Astrocyte of the cerebellum (primary cell): ENCODE measurements at regions not wholly inside any gene's neighbourhood (a gene's known extent, or its start where the extent isn't known, plus 50 kb on each side); places are given as distances from the start of the nearest gene placed in this dataset.

Source experiments
- DNase-seq: peaks from one replicate; pipeline ENCODE4 v3.0.0-alpha.2; 2011; ENCODE audit warnings: low read depth
- H3K4me3 ChIP-seq: 2 replicates; pipeline ENCODE4 v1.5.1; 2011; ENCODE audit warnings: mild to moderate bottlenecking, low read depth, low read length, moderate library complexity
- CTCF ChIP-seq: IDR thresholded peaks from 2 replicates; pipeline ENCODE4 v1.5.1; 2012; ENCODE audit warnings: low read length, low read depth, moderate library complexity, mild to moderate bottlenecking; ENCODE audit errors: missing control alignments
- in situ Hi-C: cut with HindIII; loops from 2 replicates; pipeline ENCODE4 v1.10.0; 2017; ENCODE audit warnings: low sequenced_read_pairs

GRCh38 chr2:53544871-53545558 lies 222.6 kb upstream of the CHAC2 start:
- no peak for TF ChIP-seq CTCF
- no peak overlapping the region for H3K4me3 ChIP-seq
- DNase-seq = no peak
- in situ Hi-C loops = no loop called here

GRCh38 chr2:53543083-53543482 lies 224.5 kb upstream of the CHAC2 start:
- H3K4me3 ChIP-seq = no peak overlapping the region
- in situ Hi-C loops = no loop called here
- no peak for DNase-seq
- TF ChIP-seq CTCF = no peak

- DNase-seq = no peak
- TF ChIP-seq CTCF = no peak
- H3K4me3 ChIP-seq = no peak overlapping the region
- in situ Hi-C loops = no loop called here
These were observed 230.8 kb upstream of the CHAC2 start for GRCh38 chr2:53536583-53537361.

- H3K4me3 ChIP-seq = no peak overlapping the region
- no peak for DNase-seq
- in situ Hi-C loops = no loop called here
- no peak for TF ChIP-seq CTCF
These were observed 232.3 kb upstream of the CHAC2 start for GRCh38 chr2:53535234-53535840.

- no peak for TF ChIP-seq CTCF
- no peak overlapping the region for H3K4me3 ChIP-seq
- in situ Hi-C loops = no loop called here
- DNase-seq = no peak
These were observed 237.5 kb upstream of the CHAC2 start for GRCh38 chr2:53530126-53530525.

GRCh38 chr2:53527056-53527455 lies 240.5 kb upstream of the CHAC2 start:
- no peak overlapping the region for H3K4me3 ChIP-seq
- no peak for DNase-seq
- no peak for TF ChIP-seq CTCF
- in situ Hi-C loops = no loop called here
